ENCODE measurements at regions not wholly inside any gene's neighbourhood (a gene's known extent, or its start where the extent isn't known, plus 50 kb on each side); places are given as distances from the start of the nearest gene placed in this dataset.

DNA sequence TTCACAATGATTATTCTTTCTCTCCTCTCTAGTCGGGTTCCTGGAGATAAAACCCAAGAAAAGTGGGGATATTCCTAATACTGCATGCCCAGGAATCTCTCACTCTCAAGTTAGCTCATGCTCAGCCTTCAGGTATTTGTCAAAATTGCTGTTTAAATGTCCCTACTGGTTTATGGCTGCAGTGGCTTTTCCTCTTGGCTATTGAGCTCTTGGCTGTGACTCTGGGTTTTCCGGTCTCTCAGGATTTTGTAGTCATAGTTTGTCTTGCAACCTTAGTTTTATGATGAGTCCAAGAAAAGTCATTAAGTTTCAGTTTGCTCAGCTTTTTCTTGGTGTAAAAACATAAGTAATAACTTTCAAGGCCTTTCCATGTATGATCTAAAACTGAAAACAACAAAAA, 820.7 kb upstream of the HS6ST1 start:
- TF ChIP-seq, protein P1, sequence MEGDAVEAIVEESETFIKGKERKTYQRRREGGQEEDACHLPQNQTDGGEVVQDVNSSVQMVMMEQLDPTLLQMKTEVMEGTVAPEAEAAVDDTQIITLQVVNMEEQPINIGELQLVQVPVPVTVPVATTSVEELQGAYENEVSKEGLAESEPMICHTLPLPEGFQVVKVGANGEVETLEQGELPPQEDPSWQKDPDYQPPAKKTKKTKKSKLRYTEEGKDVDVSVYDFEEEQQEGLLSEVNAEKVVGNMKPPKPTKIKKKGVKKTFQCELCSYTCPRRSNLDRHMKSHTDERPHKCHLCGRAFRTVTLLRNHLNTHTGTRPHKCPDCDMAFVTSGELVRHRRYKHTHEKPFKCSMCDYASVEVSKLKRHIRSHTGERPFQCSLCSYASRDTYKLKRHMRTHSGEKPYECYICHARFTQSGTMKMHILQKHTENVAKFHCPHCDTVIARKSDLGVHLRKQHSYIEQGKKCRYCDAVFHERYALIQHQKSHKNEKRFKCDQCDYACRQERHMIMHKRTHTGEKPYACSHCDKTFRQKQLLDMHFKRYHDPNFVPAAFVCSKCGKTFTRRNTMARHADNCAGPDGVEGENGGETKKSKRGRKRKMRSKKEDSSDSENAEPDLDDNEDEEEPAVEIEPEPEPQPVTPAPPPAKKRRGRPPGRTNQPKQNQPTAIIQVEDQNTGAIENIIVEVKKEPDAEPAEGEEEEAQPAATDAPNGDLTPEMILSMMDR (IDR thresholded peaks at IDR 0.05; ENCODE audit: low read depth, low read length, poor library complexity, severe bottlenecking) = no peak
- no peak for TF ChIP-seq EZH2phosphoT487 (IDR thresholded peaks at IDR 0.05; ENCODE audit: borderline replicate concordance, low read length)

All from DOHH2 (cell line).